Esophagus squamous epithelium (tissue), 5 donors: ENCODE measurements at regions not wholly inside any gene's neighbourhood (a gene's known extent, or its start where the extent isn't known, plus 50 kb on each side); places are given as distances from the start of the nearest gene placed in this dataset.

Source experiments
- DNase-seq: peaks from one replicate; lab custom pipeline; 2025; lab: John Stamatoyannopoulos, UW
- H3K27ac ChIP-seq, 4 donors: fragments of 200-600 bp; sonication (generic); one replicate each; pipeline ENCODE4 v1.5.1; 2016 to 2019; ENCODE audit warnings: mild to moderate bottlenecking in 1 of 4
- H3K27me3 ChIP-seq, 4 donors: fragments of 200-600 bp; sonication (generic); 1 replicate in 3 of 4; 2 replicates in 1 of 4; pipeline versions ENCODE4 v1.5.1 to v1.6.0; 2017 to 2021; ENCODE audit warnings: antibody characterized with exemption in 1 of 4
- H3K36me3 ChIP-seq, 3 donors: fragments of 200-600 bp; sonication (generic); one replicate each; pipeline ENCODE4 v1.5.1; 2016 to 2019
- H3K4me1 ChIP-seq, 3 donors: fragments of 200-600 bp; sonication (generic); one replicate each; pipeline ENCODE4 v1.5.1; 2017 to 2019
- H3K4me3 ChIP-seq, 4 donors: fragments of 200-600 bp; sonication (generic); 1 replicate in 3 of 4; 2 replicates in 1 of 4; pipeline ENCODE4 v1.5.1; 2016 to 2019; ENCODE audit warnings: mild to moderate bottlenecking in 2 of 4, moderate library complexity in 1 of 4
- H3K9me3 ChIP-seq, 3 donors: fragments of 200-600 bp; sonication (generic); one replicate each; pipeline ENCODE4 v1.5.1; 2016 to 2019
- CTCF ChIP-seq, 6 experiments: fragments of 450-650 bp in 4 of 6; fragments of 200-600 bp in 2 of 6; sonication (generic) in 2 of 6; IDR thresholded peaks; one replicate each; pipeline ENCODE4 v1.5.1; 2016 to 2019; ENCODE audit warnings: antibody characterized with exemption in 6 of 6, mild to moderate bottlenecking in 4 of 6, moderate library complexity in 4 of 6
- POLR2A ChIP-seq, 4 donors: fragments of 450-650 bp; IDR thresholded peaks; one replicate each; pipeline ENCODE4 v1.6.1; 2017; ENCODE audit warnings: antibody characterized with exemption in 4 of 4, mild to moderate bottlenecking in 4 of 4, moderate library complexity in 3 of 4
- WGBS, 2 donors: methylation state at CpG; one replicate each; pipeline ENCODE4 v1.1.5; 2018; 5-methylcytosine and 5-hydroxymethylcytosine counted together
- intact Hi-C: fragments of 100-400 bp; cut with DNase I; formaldehyde crosslinking; loops from one replicate; pipeline ENCODE4 v1.15.0; 2022
- small RNA-seq, 4 donors: library from RNA; depleted of rRNA; stranded (forward); fragments of <200 nt; gene quantifications; one replicate each; pipeline ENCODE3, GENCODE V24; 2016
- donor health status: DM: yes; HTN: yes; CAD: no.

- no peak for DNase-seq
- TF ChIP-seq CTCF (IDR thresholded peaks at IDR 0.05) (no peak), POLR2A (IDR thresholded peaks at IDR 0.05) (no peak)
- Histone ChIP-seq H3K4me3 (no peak overlapping the region), H3K4me1 (no peaks in the 10 kb centered on the region), H3K9me3 (no peaks in the 10 kb centered on the region), H3K36me3 (no peaks in the 10 kb centered on the region), H3K27me3 (no peaks in the 10 kb centered on the region), H3K27ac (no peak overlapping the region)
- intact Hi-C loops: no loop called here
- WGBS, 2 donors: 38 to 55% methylated on average over 2 of the region's 2 CpGs
These were observed 50.7 kb upstream of the GHITM start for GRCh38 chr10:84088626-84089025.

GRCh38 chr10:84089162-84089561 lies 50.1 kb upstream of the GHITM start:
- H3K27me3 ChIP-seq: no peaks in the 10 kb centered on the region
- H3K27ac ChIP-seq: no peak overlapping the region
- no peak for TF ChIP-seq CTCF (IDR thresholded peaks at IDR 0.05)
- no peak for TF ChIP-seq POLR2A (IDR thresholded peaks at IDR 0.05)
- 64 to 70% methylated on average over 2 of the region's 2 CpGs for WGBS, 2 donors
- no peak for DNase-seq
- intact Hi-C loops: no loop called here
- no peaks in the 10 kb centered on the region for H3K36me3 ChIP-seq
- no peaks in the 10 kb centered on the region for H3K9me3 ChIP-seq
- no peaks in the 10 kb centered on the region for H3K4me1 ChIP-seq
- no peak overlapping the region for H3K4me3 ChIP-seq

Small RNA genes in the stretch of these regions (small RNA-seq; reads per million reads assigned to genes)
- gene RNU1-65P (0 reads per million in 4 donors), gene RNU6-129P (0 reads per million in 4 donors), gene RNU6-478P (0 reads per million in 4 donors)
